Liver (tissue), 8 donors: ENCODE measurements at regions not wholly inside any gene's neighbourhood (a gene's known extent, or its start where the extent isn't known, plus 50 kb on each side); places are given as distances from the start of the nearest gene placed in this dataset.

Experiments
- DNase-seq: peaks from one replicate; pipeline ENCODE4 v3.0.0-alpha.2; 2017; ENCODE audit warnings: low spot score
- H3K27ac ChIP-seq, 2 donors: one replicate each; pipeline ENCODE4 v1.7.0; 2013; ENCODE audit warnings: inconsistent platforms in 2 of 2, low read length in 2 of 2, control low read depth in 1 of 2, low read depth in 1 of 2, mild to moderate bottlenecking in 1 of 2
- H3K27me3 ChIP-seq, 4 donors: one replicate each; pipeline versions ENCODE4 v1.6.1 to v1.7.0; 2013; ENCODE audit warnings: low read length in 3 of 4, inconsistent platforms in 1 of 4, mild to moderate bottlenecking in 1 of 4, moderate library complexity in 1 of 4; ENCODE audit not compliant: control insufficient read depth in 4 of 4, insufficient read depth in 4 of 4
- H3K36me3 ChIP-seq, 4 donors: one replicate each; pipeline versions ENCODE4 v1.6.1 to v1.7.0; 2013; ENCODE audit warnings: low read length in 3 of 4, mild to moderate bottlenecking in 3 of 4, low read depth in 1 of 4, moderate library complexity in 1 of 4; ENCODE audit not compliant: control insufficient read depth in 4 of 4, insufficient read depth in 3 of 4
- H3K4me1 ChIP-seq, 4 donors: one replicate each; pipeline versions ENCODE4 v1.6.1 to v1.7.0; 2013; ENCODE audit warnings: low read length in 3 of 4, mild to moderate bottlenecking in 3 of 4, moderate library complexity in 1 of 4; ENCODE audit not compliant: control insufficient read depth in 4 of 4, insufficient read depth in 4 of 4
- H3K4me3 ChIP-seq, 3 donors: one replicate each; pipeline versions ENCODE4 v1.6.1 to v1.7.0; 2013; ENCODE audit warnings: low read length in 3 of 3, control low read depth in 1 of 3, low read depth in 1 of 3, mild to moderate bottlenecking in 1 of 3
- H3K9ac ChIP-seq, 2 donors: one replicate each; pipeline ENCODE4 v1.7.0; 2013; ENCODE audit warnings: low read length in 2 of 2, mild to moderate bottlenecking in 2 of 2, moderate library complexity in 2 of 2, control low read depth in 1 of 2, low read depth in 1 of 2
- H3K9me3 ChIP-seq, 4 donors: one replicate each; pipeline versions ENCODE4 v1.6.1 to v1.7.0; 2013; ENCODE audit warnings: low read length in 3 of 4; ENCODE audit not compliant: control insufficient read depth in 4 of 4
- ATF3 ChIP-seq: IDR thresholded peaks from 2 replicates; pipeline ENCODE4 v1.6.1; 2016; ENCODE audit warnings: antibody characterized with exemption
- CTCF ChIP-seq: fragments of 150-350 bp; IDR thresholded peaks from 2 replicates; pipeline ENCODE4 v1.5.1; 2017; ENCODE audit warnings: improper control_type of control experiment, low read depth, low read length; ENCODE audit not compliant: missing input control
- HNF4A ChIP-seq, 2 donors: conservative IDR thresholded peaks; 2 replicates each; pipeline ENCODE4 v1.6.1; 2016; ENCODE audit warnings: antibody characterized with exemption in 2 of 2, mild to moderate bottlenecking in 2 of 2
- JUND ChIP-seq, 2 donors: IDR thresholded peaks; 2 replicates each; pipeline ENCODE4 v1.6.1; 2016; ENCODE audit warnings: antibody characterized with exemption in 2 of 2
- MAX ChIP-seq: IDR thresholded peaks from 2 replicates; pipeline ENCODE4 v1.6.1; 2016; ENCODE audit warnings: antibody characterized with exemption
- RAD21 ChIP-seq, 2 donors: IDR thresholded peaks; 2 replicates each; pipeline ENCODE4 v1.6.1; 2016; ENCODE audit warnings: antibody characterized with exemption in 2 of 2, mild to moderate bottlenecking in 2 of 2
- REST ChIP-seq: IDR thresholded peaks from 2 replicates; pipeline ENCODE4 v1.6.1; 2016; ENCODE audit warnings: antibody characterized with exemption, mild to moderate bottlenecking
- TAF1 ChIP-seq: conservative IDR thresholded peaks from 2 replicates; pipeline ENCODE4 v1.6.1; 2016; ENCODE audit warnings: antibody characterized with exemption, mild to moderate bottlenecking
- WGBS: extraction: QIAGEN DNeasy Blood & Tissue Kit; methylation state at CpG from one replicate; pipeline ENCODE4 v1.1.7; 2013; 5-methylcytosine and 5-hydroxymethylcytosine counted together
- donor health status: healthy.
- donor health status: healthy.
- donor health status: healthy.
- donor health status: healthy.
- donor health status: healthy.

GRCh38 chrX:149079805-149080406 is 425.2 kb downstream of the IDS start:
- 70% methylated on average over 5 of the region's 5 CpGs for WGBS
- H3K4me3 ChIP-seq: no peak overlapping the region
- no peaks in the 10 kb centered on the region for H3K4me1 ChIP-seq
- no peaks in the 10 kb centered on the region for H3K36me3 ChIP-seq
- TF ChIP-seq MAX (no peak), CTCF (no peak), RAD21 (IDR thresholded peaks at IDR 0.05) (no peak), REST (no peak), TAF1 (no peak), JUND (IDR thresholded peaks at IDR 0.05) (no peak), ATF3 (no peak)
- no peak overlapping the region for H3K9ac ChIP-seq
- no peak overlapping the region for H3K27ac ChIP-seq
- H3K27me3 ChIP-seq: no peaks in the 10 kb centered on the region
- H3K9me3 ChIP-seq: peaks cover 0 to 4% (median 0%) of the 10 kb centered on the region in 4 donors
- DNase-seq: no peak

- DNase-seq: no peak
- Histone ChIP-seq H3K27me3 (no peaks in the 10 kb centered on the region), H3K27ac (no peak overlapping the region)
Measured at GRCh38 chrX:149074398-149074797, 430.7 kb downstream of the IDS start.

More at GRCh38 chrX:149074398-149074797, 430.7 kb downstream of the IDS start:
- Histone ChIP-seq H3K9ac (no peak overlapping the region), H3K4me1 (no peaks in the 10 kb centered on the region), H3K9me3 (peaks cover 0 to 3% (median 0%) of the 10 kb centered on the region in 4 donors), H3K36me3 (no peaks in the 10 kb centered on the region), H3K4me3 (no peak overlapping the region)
- 34% methylated on average over 8 of the region's 8 CpGs for WGBS
- TF ChIP-seq CTCF (no peak), REST (no peak), HNF4A (conservative IDR thresholded peaks at IDR 0.05) (no peak)
